GM19238 (cell line): ENCODE measurements at regions not wholly inside any gene's neighbourhood (a gene's known extent, or its start where the extent isn't known, plus 50 kb on each side); places are given as distances from the start of the nearest gene placed in this dataset.
"Not testable (repeated sequence)": the region's sequence is repeated elsewhere in the genome, so short reads cannot be mapped to it uniquely, and the experiment has no call there.

ENCODE experiments used
- DNase-seq: peaks from one replicate; pipeline ENCODE4 v3.0.0; 2011; ENCODE audit warnings: low spot score; ENCODE audit not compliant: insufficient read length

- not testable (repeated sequence) for DNase-seq
Observed at GRCh38 chr6:27773542-27774263, 138.5 kb downstream of the OR2B2 start.

GRCh38 chr6:27772261-27773001, 139.8 kb downstream of the OR2B2 start:
- DNase-seq, result peak; percentile 60

DNA sequence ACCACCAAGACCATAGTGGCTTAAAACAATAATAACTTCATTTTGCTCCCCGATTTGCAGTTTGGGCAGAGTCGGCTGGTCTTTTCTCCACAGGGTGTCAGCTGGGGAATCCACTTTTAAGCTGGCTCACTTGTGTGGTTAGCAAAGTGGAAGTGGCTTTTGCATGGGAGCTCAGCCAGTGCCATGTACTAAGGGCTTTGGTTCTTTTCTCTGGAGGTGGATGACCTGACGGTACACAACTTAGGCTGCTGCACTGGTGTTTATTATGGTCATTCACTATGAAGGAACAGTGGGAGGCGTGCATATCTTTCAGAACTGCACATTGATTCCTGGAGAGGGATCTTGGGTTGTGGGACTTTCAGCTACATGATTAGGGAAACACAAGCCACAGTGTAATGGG, 141.0 kb downstream of the OR2B2 start:
- DNase-seq, result no peak

DNA sequence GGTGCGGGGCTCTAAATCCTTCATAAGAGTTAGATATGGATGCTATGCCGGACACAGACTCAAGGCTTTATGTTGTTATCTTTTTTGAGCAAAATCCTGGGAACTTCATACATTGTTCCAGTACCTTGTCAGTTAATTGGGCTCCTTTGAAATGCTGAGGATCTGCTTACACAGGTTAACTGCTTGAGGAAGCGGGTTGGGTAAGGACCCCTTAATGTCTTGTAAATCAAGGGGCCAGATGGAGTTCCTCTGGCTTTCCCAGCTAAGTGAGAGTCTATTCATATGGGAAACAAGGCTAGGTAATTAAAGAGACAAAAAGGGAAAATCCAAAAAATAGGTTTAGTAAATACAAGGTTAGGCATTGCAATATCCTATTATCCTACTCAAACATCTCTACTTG, 141.5 kb downstream of the OR2B2 start:
- no peak for DNase-seq

- DNase-seq, result no peak
Observed at GRCh38 chr6:27768556-27768955, 143.6 kb downstream of the OR2B2 start.

- DNase-seq, result no peak
Observed at GRCh38 chr6:27767851-27768250, 144.3 kb downstream of the OR2B2 start.

DNA sequence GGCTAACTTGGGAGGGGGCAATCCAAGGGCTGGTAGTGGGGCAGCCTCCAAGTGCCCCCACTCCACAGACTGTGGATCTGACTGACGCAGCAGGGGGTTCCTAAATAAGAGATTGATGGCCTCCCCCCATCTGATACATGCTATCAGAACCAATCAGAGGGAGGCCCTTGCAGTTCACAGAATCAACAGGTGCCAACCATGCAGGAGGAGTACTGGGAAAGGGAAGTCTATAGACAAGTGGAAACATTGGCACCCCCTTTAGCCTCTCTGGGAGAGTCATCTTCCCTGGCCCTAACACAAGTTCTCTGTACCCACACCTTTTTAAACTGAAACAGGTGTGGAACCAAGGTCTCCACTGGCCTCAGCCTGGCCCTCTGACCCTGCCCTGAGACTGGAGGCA, 145.8 kb downstream of the OR2B2 start:
- no peak for DNase-seq

DNA sequence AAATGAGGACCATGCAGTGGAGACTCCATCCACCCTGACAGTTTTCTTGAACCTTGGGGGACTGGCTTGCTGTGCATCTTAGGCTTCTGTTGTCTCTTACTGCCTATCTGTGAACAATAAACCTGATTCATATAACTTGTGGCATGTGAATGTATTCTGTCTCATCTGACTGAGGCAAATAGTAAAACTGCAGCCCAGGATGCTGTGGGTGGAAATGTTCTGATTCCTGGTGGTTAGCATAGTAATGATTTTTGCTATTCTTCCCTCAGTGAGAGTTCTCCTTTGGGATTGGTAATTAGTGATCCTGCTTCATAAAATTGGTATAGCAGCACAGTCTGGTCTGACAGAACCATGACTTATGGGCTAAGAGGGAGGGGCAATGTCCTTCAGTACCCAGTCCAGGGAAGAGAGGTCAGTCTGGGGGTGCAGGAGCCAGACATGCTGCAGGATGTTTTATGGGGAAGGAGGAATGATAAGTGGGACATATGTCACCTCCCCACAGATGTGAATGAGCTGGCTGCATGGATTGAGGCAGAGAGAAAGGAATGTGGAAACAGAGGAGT, 147.1 kb downstream of the OR2B2 start:
- no peak for DNase-seq

DNA sequence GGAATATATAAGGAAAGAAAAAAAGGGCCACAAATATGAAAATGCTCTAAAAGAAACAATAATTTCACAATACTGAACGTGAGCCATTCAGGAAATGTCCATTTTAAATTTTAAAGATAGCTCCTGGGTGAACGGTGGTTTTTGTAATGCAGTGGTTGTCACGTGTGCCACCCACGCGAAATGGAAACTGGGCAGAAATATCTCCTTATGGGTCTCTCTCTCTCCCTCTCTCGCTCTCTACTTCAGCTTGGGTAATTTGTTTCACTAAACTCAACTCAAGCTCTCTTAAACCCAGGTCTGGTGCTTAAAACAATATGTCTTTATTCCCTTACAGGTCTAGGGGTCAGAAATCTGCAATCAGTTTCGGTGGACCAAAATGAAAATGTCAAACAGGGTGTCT, 150.8 kb downstream of the OR2B2 start:
- DNase-seq, result no peak

DNA sequence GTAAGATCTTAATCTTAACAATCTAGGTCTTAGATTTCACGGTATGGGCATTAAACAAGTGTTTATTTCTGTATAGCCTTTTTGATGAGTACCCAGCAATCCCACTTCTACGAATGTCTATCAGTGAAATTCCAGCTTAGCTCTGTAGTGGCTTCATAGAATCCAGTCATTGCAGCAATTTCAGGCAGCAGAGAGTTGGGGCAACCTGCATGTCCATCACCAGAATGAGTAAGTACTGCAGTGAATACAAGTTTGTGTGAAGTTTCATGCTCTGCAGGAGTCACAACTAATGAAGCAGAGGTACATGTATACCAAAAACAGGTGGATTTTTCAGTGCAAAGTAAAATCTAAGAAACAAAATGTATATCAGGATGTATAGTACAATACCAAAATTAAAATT, 151.7 kb downstream of the OR2B2 start:
- DNase-seq, result no peak

GRCh38 chr6:27759930-27760329, 152.3 kb downstream of the OR2B2 start:
- no peak for DNase-seq

DNA sequence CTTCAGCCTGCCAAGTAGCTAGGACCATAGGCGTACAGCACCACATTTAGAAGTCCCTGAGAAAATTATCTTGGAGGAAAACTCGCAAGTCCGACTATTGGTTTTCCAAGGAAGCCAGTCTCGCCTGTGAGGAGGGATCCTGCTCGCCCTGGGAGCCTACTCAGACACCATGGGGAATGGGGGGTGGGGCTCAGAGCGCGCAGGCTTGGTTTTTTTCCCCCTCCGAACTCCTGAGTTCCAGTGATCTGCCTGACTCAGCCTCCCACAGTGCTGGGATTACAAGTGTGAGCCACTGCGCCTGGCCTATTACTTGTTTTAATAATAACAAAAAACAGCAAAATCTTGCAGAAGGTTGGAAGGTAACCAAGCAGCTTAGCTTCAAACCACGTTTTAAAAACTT, 153.7 kb downstream of the OR2B2 start:
- no peak for DNase-seq

DNA sequence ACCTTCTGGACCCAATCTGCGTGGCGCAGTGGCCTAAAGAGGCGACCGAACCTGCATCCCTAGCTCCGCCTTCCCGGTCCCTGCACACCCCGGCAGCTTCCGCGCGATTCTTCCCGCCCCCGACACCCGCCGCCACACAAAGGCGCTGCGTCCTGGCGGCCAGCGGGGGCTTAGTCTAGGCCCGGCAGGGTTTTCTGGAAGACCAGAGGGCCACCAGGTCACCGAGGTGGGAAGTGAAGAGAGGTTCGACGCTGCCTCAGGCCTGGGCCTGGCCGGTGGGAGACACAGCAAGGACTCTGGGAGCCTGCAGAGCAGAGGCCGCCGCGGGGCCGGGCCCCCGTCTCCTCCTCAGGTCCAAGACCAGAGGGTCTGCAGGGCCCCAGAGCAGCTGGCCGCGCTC, 154.9 kb downstream of the OR2B2 start:
- DNase-seq, result peak; percentile 30

DNA sequence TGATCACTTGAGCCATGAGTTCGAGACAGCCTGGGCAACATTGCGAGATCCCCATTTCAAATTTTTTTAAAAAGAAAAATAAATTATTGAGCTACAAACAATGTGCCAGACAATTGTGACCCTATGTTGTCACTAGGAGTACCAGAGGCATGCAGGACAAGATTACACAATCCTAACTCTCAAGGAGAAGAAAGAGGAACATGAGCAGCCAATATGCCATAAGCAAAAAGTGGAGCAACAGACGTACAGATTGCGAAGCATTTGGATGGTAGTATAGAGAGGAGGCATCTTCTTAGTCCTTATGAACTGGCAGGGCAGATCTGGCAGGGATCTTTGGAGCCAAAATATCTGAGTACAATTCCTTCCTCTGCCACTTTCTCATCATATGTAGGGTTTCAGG, 156.4 kb downstream of the OR2B2 start:
- no peak for DNase-seq

DNA sequence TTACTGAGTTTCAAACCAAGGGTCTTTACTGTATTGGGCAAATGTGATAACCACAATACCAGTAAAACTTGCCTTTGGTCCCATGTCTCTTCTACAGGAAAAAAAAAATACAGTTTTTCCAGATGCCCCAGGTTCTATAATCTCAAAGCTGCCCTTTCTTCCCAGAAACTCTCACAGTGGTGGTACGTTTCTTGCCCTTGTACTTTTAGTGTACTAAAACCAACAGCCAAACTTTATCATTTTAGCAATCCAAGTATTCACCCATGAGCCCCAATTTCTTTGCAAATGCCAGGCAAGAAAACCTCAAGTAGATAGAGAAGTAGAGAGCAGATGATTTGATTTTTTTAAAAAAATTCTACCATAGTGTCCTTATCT, 157.8 kb downstream of the OR2B2 start:
- DNase-seq, result no peak

- peak; percentile 45 for DNase-seq
Observed at GRCh38 chr6:27753668-27754407, 158.4 kb downstream of the OR2B2 start.

DNA sequence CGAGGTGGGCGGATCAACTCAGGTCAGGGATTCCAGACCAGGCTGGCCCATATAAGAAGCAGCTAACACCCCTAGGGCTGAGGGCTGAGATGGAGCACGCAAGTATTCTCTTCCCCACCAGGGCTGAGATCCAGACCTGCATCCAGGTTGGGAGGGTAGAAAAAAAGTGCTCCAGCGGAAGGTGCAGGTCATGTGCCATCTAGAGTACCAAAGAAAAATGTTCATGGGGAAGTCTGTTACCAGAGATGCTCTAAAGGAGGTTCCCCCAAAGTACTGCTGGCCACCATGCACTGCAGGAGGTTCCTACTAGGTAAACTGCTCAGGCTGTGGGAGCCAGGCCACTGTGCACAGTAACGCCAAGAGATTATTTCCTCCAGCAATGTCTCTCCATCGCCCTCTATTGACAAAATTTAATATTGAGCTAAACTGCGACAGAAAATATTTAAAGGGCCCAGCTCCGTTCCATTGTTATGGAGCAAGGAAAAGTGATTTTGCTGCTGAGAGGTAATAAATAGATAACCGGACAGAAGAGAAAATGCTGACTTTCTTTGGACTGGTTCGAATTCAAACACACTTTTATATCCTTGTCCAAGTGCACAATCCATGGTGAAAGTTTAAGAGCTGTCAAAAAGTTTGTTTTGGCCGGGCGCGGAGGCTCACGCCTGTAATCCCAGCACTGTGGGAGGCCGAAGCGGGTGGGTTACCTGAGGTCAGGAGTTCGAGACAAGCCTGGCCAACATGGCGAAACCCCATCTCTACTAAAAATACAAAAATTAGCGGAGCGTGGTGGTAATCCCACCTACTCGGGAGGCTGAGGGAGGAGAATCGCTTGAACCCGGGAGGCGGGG, 159.9 kb downstream of the OR2B2 start:
- DNase-seq, result no peak

GRCh38 chr6:27748661-27749060, 163.5 kb downstream of the OR2B2 start:
- DNase-seq, result no peak

GRCh38 chr6:27747637-27748036, 164.6 kb downstream of the OR2B2 start:
- DNase-seq, result no peak

DNA sequence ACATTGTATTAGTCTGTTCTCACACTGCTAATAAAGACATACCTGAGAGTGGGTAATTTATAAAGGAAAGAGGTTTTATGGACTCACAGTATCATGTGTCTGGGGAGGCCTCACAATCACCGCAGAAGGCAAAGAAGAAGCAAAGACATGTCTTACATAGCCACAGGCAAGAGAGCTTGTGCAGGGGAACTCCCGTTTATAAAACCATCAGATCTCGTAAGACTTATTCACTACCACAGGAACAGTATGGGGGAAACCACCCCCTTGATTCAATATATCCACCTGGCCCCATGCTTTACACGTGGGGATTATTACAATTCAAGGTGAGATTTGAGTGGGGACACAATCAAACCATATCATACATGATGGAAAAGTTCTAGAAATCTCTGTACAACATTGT, 165.3 kb downstream of the OR2B2 start:
- DNase-seq, result not testable (repeated sequence)

- no peak for DNase-seq
Observed at GRCh38 chr6:27743787-27744186, 168.4 kb downstream of the OR2B2 start.
